Stimulated activated CD4-positive, alpha-beta T cell treated with anti-CD3 and anti-CD28 coated beads, Interleukin-4, amount 100 ng/mL, for 24 hours (primary cell): ENCODE measurements at regions not wholly inside any gene's neighbourhood (a gene's known extent, or its start where the extent isn't known, plus 50 kb on each side); places are given as distances from the start of the nearest gene placed in this dataset.

Source experiments
- DNase-seq: peaks from one replicate; pipeline ENCODE4 v3.0.0-alpha.2; 2020

GRCh38 chr13:109976206-109976997, 190.0 kb upstream of the IRS2 start:
- DNase-seq, result no peak

- DNase-seq, result no peak
These were observed 188.0 kb upstream of the IRS2 start for GRCh38 chr13:109974354-109974753.

- DNase-seq, result no peak
These were observed 186.9 kb upstream of the IRS2 start for GRCh38 chr13:109973279-109973678.

- DNase-seq, result no peak
These were observed 185.2 kb upstream of the IRS2 start for GRCh38 chr13:109971456-109972090.

GRCh38 chr13:109971006-109971405, 184.6 kb upstream of the IRS2 start:
- no peak for DNase-seq

- DNase-seq, result no peak
These were observed 182.6 kb upstream of the IRS2 start for GRCh38 chr13:109968876-109969577.

GRCh38 chr13:109963960-109964563, 177.7 kb upstream of the IRS2 start:
- no peak for DNase-seq

GRCh38 chr13:109963384-109963783, 177.0 kb upstream of the IRS2 start:
- DNase-seq, result no peak

GRCh38 chr13:109959903-109960302, 173.5 kb upstream of the IRS2 start:
- no peak for DNase-seq

GRCh38 chr13:109957875-109958274, 171.5 kb upstream of the IRS2 start:
- DNase-seq, result no peak

GRCh38 chr13:109955598-109955997, 169.2 kb upstream of the IRS2 start:
- no peak for DNase-seq

GRCh38 chr13:109954441-109954840, 168.1 kb upstream of the IRS2 start:
- no peak for DNase-seq

- no peak for DNase-seq
These were observed 165.1 kb upstream of the IRS2 start for GRCh38 chr13:109951491-109951890.

GRCh38 chr13:109949397-109949796, 163.0 kb upstream of the IRS2 start:
- no peak for DNase-seq

GRCh38 chr13:109947006-109947405, 160.6 kb upstream of the IRS2 start:
- DNase-seq, result no peak

GRCh38 chr13:109945206-109945960, 159.0 kb upstream of the IRS2 start:
- DNase-seq, result no peak

- no peak for DNase-seq
These were observed 155.6 kb upstream of the IRS2 start for GRCh38 chr13:109941951-109942350.

- no peak for DNase-seq
These were observed 154.8 kb upstream of the IRS2 start for GRCh38 chr13:109941221-109941620.

GRCh38 chr13:109940637-109941036, 154.3 kb upstream of the IRS2 start:
- DNase-seq, result no peak

GRCh38 chr13:109939838-109940237, 153.5 kb upstream of the IRS2 start:
- no peak for DNase-seq

GRCh38 chr13:109939180-109939579, 152.8 kb upstream of the IRS2 start:
- no peak for DNase-seq

GRCh38 chr13:109938255-109938936, 152.0 kb upstream of the IRS2 start:
- DNase-seq, result no peak
